ENCODE measurements at regions not wholly inside any gene's neighbourhood (a gene's known extent, or its start where the extent isn't known, plus 50 kb on each side); places are given as distances from the start of the nearest gene placed in this dataset.

DNA sequence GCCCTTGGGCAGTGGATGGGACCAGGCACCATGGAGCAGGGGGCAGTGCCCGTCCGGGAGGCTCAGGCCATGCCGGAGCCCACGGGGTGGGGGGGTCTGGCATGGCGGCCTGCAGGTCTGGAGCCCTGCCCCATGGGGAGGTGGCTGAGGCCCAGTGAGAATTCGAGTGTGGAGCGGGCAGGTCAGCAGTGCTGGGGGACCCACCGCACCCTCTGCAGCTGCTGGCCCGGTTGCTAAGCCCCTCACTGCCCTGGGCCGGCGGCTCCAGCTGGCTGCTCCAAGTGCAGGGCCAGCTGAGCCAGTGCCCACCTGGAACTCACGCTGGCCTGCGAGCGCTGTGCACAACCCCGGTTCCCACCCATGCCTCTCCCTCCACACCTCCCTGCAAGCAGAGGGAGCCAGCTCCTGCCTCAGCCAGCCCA lies 1157.9 kb upstream of the ADGRL3 start:
- 0 out of 2 replicates have a peak, but pooled peaks cover 3% of the 10 kb centered on the region for H3K9me2 ChIP-seq (ENCODE audit: insufficient read depth)
- ATAC-seq (no peak), DNase-seq (ENCODE audit: low spot score) (no peak)
- H3K36me3 ChIP-seq (ENCODE audit: insufficient read depth), result no peaks in the 10 kb centered on the region
- no peaks in the 10 kb centered on the region for H3F3A ChIP-seq (replicated peaks; ENCODE audit: low read depth)
- H3K27me3 ChIP-seq (ENCODE audit: insufficient read depth), result no peaks in the 10 kb centered on the region
- Mint-ChIP-seq H3K4me3 (no peak overlapping the region), H3K27me3 (ENCODE audit: insufficient read depth, low read depth, poor library complexity) (peaks cover 1% of the 10 kb centered on the region), H3K27ac (no peak overlapping the region), H3K9me3 (peaks cover 8% of the 10 kb centered on the region; the same call in 2 of the 3 replicates), H3K36me3 (ENCODE audit: low read depth) (peaks cover 5% of the 10 kb centered on the region; the same call in 1 of the 3 replicates), H3K4me1 (no peaks in the 10 kb centered on the region)
- H3K79me2 ChIP-seq (replicated peaks; ENCODE audit: insufficient read depth), result no peaks in the 10 kb centered on the region
- H4K20me1 ChIP-seq (replicated peaks; ENCODE audit: insufficient read depth), result no peaks in the 10 kb centered on the region
- no peak overlapping the region for H3K27ac ChIP-seq (ENCODE audit: low read depth)
- no peaks in the 10 kb centered on the region for H3K4me1 ChIP-seq (ENCODE audit: insufficient read depth)
- TF ChIP-seq ZNF331 (CRISPR knock-in tag; IDR thresholded peaks at IDR 0.05; ENCODE audit: low read depth) (no peak), EZH2phosphoT487 (IDR thresholded peaks at IDR 0.05; ENCODE audit: unreplicated experiment) (no peak), JUNB (IDR thresholded peaks at IDR 0.05; ENCODE audit: unreplicated experiment) (no peak)
- TF ChIP-seq, protein P1, sequence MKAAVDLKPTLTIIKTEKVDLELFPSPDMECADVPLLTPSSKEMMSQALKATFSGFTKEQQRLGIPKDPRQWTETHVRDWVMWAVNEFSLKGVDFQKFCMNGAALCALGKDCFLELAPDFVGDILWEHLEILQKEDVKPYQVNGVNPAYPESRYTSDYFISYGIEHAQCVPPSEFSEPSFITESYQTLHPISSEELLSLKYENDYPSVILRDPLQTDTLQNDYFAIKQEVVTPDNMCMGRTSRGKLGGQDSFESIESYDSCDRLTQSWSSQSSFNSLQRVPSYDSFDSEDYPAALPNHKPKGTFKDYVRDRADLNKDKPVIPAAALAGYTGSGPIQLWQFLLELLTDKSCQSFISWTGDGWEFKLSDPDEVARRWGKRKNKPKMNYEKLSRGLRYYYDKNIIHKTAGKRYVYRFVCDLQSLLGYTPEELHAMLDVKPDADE (IDR thresholded peaks at IDR 0.05), result no peak
- H3K4me3 ChIP-seq, result no peak overlapping the region
- H3K4me2 ChIP-seq, result no peak overlapping the region
- H2AFZ ChIP-seq, result no peak overlapping the region

DNA sequence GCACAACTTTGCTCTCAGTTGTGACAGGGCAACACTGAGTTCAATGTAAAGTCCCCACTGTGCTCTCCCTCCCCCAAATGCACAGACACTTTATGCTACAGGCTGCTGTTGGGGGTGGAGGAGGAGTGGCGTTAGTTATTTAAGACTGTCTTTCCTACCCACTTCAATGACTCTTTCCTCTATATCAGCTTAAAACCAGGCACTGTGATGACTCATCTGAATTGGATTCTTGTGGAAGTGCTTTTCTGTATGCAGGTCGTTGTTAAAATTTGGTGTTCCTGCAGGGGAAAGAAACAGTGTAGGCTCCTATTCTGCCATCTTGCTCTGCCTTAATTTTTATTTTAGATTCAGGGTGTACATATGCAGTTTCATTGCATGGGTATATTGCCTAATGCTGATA lies 1157.2 kb upstream of the ADGRL3 start:
- no peak overlapping the region for H2AFZ ChIP-seq
- H3F3A ChIP-seq (replicated peaks; ENCODE audit: low read depth), result no peaks in the 10 kb centered on the region
- H3K27ac ChIP-seq (ENCODE audit: low read depth), result no peak overlapping the region
- Mint-ChIP-seq H3K36me3 (ENCODE audit: low read depth) (peaks cover 5% of the 10 kb centered on the region; the same call in 1 of the 3 replicates), H3K9me3 (peaks cover 10% of the 10 kb centered on the region; the same call in 2 of the 3 replicates), H3K27me3 (ENCODE audit: insufficient read depth, low read depth, poor library complexity) (peaks cover 1% of the 10 kb centered on the region), H3K4me1 (no peaks in the 10 kb centered on the region), H3K4me3 (no peak overlapping the region), H3K27ac (no peak overlapping the region)
- H3K27me3 ChIP-seq (ENCODE audit: insufficient read depth), result no peaks in the 10 kb centered on the region
- no peaks in the 10 kb centered on the region for H4K20me1 ChIP-seq (replicated peaks; ENCODE audit: insufficient read depth)
- H3K79me2 ChIP-seq (replicated peaks; ENCODE audit: insufficient read depth), result no peaks in the 10 kb centered on the region
- no peaks in the 10 kb centered on the region for H3K4me1 ChIP-seq (ENCODE audit: insufficient read depth)
- no peak overlapping the region for H3K4me2 ChIP-seq
- no peak overlapping the region for H3K4me3 ChIP-seq
- H3K9me2 ChIP-seq (ENCODE audit: insufficient read depth), result 0 out of 2 replicates have a peak, but pooled peaks cover 3% of the 10 kb centered on the region
- ATAC-seq (no peak), DNase-seq (ENCODE audit: low spot score) (no peak)
- no peaks in the 10 kb centered on the region for H3K36me3 ChIP-seq (ENCODE audit: insufficient read depth)
- TF ChIP-seq STAT1 (IDR thresholded peaks at IDR 0.05; ENCODE audit: unreplicated experiment) (no peak), ZNF331 (CRISPR knock-in tag; IDR thresholded peaks at IDR 0.05; ENCODE audit: low read depth) (no peak), EZH2phosphoT487 (IDR thresholded peaks at IDR 0.05; ENCODE audit: unreplicated experiment) (no peak), NANOG (IDR thresholded peaks at IDR 0.05; ENCODE audit: borderline replicate concordance) (no peak)
- TF ChIP-seq, protein P2, sequence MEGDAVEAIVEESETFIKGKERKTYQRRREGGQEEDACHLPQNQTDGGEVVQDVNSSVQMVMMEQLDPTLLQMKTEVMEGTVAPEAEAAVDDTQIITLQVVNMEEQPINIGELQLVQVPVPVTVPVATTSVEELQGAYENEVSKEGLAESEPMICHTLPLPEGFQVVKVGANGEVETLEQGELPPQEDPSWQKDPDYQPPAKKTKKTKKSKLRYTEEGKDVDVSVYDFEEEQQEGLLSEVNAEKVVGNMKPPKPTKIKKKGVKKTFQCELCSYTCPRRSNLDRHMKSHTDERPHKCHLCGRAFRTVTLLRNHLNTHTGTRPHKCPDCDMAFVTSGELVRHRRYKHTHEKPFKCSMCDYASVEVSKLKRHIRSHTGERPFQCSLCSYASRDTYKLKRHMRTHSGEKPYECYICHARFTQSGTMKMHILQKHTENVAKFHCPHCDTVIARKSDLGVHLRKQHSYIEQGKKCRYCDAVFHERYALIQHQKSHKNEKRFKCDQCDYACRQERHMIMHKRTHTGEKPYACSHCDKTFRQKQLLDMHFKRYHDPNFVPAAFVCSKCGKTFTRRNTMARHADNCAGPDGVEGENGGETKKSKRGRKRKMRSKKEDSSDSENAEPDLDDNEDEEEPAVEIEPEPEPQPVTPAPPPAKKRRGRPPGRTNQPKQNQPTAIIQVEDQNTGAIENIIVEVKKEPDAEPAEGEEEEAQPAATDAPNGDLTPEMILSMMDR (conservative IDR thresholded peaks at IDR 0.05; ENCODE audit: low read depth in 2 of 2), result no peak
- TF ChIP-seq, protein P3, sequence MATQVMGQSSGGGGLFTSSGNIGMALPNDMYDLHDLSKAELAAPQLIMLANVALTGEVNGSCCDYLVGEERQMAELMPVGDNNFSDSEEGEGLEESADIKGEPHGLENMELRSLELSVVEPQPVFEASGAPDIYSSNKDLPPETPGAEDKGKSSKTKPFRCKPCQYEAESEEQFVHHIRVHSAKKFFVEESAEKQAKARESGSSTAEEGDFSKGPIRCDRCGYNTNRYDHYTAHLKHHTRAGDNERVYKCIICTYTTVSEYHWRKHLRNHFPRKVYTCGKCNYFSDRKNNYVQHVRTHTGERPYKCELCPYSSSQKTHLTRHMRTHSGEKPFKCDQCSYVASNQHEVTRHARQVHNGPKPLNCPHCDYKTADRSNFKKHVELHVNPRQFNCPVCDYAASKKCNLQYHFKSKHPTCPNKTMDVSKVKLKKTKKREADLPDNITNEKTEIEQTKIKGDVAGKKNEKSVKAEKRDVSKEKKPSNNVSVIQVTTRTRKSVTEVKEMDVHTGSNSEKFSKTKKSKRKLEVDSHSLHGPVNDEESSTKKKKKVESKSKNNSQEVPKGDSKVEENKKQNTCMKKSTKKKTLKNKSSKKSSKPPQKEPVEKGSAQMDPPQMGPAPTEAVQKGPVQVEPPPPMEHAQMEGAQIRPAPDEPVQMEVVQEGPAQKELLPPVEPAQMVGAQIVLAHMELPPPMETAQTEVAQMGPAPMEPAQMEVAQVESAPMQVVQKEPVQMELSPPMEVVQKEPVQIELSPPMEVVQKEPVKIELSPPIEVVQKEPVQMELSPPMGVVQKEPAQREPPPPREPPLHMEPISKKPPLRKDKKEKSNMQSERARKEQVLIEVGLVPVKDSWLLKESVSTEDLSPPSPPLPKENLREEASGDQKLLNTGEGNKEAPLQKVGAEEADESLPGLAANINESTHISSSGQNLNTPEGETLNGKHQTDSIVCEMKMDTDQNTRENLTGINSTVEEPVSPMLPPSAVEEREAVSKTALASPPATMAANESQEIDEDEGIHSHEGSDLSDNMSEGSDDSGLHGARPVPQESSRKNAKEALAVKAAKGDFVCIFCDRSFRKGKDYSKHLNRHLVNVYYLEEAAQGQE (IDR thresholded peaks at IDR 0.05; ENCODE audit: unreplicated experiment), result no peak
- TF ChIP-seq, protein P4, sequence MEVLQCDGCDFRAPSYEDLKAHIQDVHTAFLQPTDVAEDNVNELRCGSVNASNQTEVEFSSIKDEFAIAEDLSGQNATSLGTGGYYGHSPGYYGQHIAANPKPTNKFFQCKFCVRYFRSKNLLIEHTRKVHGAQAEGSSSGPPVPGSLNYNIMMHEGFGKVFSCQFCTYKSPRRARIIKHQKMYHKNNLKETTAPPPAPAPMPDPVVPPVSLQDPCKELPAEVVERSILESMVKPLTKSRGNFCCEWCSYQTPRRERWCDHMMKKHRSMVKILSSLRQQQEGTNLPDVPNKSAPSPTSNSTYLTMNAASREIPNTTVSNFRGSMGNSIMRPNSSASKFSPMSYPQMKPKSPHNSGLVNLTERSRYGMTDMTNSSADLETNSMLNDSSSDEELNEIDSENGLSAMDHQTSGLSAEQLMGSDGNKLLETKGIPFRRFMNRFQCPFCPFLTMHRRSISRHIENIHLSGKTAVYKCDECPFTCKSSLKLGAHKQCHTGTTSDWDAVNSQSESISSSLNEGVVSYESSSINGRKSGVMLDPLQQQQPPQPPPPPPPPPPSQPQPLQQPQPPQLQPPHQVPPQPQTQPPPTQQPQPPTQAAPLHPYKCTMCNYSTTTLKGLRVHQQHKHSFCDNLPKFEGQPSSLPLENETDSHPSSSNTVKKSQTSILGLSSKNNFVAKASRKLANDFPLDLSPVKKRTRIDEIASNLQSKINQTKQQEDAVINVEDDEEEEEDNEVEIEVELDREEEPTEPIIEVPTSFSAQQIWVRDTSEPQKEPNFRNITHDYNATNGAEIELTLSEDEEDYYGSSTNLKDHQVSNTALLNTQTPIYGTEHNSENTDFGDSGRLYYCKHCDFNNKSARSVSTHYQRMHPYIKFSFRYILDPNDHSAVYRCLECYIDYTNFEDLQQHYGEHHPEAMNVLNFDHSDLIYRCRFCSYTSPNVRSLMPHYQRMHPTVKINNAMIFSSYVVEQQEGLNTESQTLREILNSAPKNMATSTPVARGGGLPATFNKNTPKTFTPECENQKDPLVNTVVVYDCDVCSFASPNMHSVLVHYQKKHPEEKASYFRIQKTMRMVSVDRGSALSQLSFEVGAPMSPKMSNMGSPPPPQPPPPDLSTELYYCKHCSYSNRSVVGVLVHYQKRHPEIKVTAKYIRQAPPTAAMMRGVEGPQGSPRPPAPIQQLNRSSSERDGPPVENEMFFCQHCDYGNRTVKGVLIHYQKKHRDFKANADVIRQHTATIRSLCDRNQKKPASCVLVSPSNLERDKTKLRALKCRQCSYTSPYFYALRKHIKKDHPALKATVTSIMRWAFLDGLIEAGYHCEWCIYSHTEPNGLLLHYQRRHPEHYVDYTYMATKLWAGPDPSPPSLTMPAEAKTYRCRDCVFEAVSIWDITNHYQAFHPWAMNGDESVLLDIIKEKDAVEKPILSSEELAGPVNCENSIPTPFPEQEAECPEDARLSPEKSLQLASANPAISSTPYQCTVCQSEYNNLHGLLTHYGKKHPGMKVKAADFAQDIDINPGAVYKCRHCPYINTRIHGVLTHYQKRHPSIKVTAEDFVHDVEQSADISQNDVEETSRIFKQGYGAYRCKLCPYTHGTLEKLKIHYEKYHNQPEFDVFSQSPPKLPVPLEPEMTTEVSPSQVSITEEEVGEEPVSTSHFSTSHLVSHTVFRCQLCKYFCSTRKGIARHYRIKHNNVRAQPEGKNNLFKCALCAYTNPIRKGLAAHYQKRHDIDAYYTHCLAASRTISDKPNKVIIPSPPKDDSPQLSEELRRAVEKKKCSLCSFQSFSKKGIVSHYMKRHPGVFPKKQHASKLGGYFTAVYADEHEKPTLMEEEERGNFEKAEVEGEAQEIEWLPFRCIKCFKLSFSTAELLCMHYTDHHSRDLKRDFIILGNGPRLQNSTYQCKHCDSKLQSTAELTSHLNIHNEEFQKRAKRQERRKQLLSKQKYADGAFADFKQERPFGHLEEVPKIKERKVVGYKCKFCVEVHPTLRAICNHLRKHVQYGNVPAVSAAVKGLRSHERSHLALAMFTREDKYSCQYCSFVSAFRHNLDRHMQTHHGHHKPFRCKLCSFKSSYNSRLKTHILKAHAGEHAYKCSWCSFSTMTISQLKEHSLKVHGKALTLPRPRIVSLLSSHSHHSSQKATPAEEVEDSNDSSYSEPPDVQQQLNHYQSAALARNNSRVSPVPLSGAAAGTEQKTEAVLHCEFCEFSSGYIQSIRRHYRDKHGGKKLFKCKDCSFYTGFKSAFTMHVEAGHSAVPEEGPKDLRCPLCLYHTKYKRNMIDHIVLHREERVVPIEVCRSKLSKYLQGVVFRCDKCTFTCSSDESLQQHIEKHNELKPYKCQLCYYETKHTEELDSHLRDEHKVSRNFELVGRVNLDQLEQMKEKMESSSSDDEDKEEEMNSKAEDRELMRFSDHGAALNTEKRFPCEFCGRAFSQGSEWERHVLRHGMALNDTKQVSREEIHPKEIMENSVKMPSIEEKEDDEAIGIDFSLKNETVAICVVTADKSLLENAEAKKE (CRISPR knock-in tag; IDR thresholded peaks at IDR 0.05), result no peak
